GM10248 (cell line): ENCODE measurements at regions not wholly inside any gene's neighbourhood (a gene's known extent, or its start where the extent isn't known, plus 50 kb on each side); places are given as distances from the start of the nearest gene placed in this dataset.

Experiments used
- CTCF ChIA-PET: fragments of 300-600 bp; sonication (Branson Sonifier 250); formaldehyde crosslinking; extraction: SDS; loops from one replicate; lab custom pipeline; 2021; ENCODE audit warnings: antibody characterized with exemption; lab: Yijun Ruan, JAX
- POLR2A ChIA-PET: fragments of 350-650 bp; sonication (Branson Sonifier 250); formaldehyde crosslinking; extraction: SDS; loops from one replicate; lab custom pipeline; 2020; ENCODE audit warnings: antibody characterized with exemption; lab: Yijun Ruan, JAX
- DNase-seq: peaks from one replicate; pipeline ENCODE4 v3.0.0; 2012; ENCODE audit errors: extremely low spot score
- CTCF ChIP-seq: IDR thresholded peaks from 2 replicates; pipeline ENCODE4 v1.5.1; 2012; ENCODE audit warnings: mild to moderate bottlenecking, low read depth; ENCODE audit errors: extremely low read depth, missing control alignments, control extremely low read depth

DNA sequence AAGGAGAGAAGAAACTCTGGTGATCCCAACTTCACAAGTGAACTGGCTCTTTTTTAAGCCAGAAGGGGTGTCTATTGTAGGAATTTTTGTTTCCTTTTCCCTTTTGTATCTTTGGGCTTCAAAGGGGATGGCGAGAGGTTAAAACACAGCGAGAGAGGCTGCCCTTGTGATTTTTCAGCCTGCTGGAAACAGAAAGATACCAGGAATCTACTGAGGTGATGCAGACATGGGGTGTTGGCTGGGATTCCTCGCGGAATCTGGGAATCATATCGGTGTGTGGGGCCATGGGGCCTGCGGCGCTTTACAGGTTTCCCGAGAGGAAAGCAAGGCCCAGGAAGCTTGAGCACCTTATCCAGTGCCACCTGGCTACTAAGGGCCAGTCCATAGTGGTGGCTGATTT, 99.4 kb upstream of the STX18 start:
- DNase-seq, result no peak
- no peak for TF ChIP-seq CTCF
- ChIA-PET CTCF (no interaction called here), POLR2A (no interaction called here)

DNA sequence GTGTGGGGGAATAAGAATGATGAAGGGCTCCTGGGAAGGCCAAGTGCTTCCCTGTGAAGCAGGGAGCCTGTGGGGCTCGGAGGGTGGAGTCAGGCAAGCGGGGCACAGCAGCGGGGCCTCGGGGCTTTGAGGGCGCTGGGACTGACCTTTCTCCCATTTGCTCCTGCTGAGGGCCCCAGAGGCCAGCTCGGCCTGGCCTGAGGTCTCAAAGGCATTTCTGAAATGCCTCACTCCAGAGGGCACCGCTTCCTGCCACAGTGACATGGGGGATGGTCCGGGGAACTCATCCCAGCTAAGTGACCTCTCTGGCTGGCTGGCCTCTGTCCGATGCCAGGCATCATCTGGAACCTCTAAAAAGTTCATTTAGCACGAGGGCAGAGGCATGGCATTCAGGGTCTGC, 98.8 kb upstream of the STX18 start:
- DNase-seq, result no peak
- POLR2A ChIA-PET, result no interaction called here
- no peak for TF ChIP-seq CTCF

DNA sequence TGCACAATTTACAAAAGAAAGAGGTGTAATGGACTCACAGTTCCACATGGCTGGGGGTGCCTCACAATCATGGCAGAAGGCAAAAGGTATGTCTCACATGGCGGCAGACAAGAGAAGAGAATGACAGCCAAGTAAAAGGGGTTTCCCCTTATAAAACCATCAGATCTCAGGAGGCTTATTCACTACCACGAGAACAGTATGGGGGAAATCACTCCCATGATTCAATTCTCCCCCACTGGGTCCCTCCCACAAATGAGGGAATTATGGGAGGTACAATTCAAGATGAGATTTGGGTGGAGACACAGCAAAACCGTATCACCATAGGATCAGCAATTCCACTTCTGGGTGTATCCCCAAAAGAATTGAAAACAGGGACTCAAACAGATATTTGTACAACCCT, 97.5 kb upstream of the STX18 start:
- CTCF ChIA-PET, result no interaction called here

More for the DNA sequence above, 98.8 kb upstream of the STX18 start:
- CTCF ChIA-PET, result no interaction called here

GRCh38 chr4:4637710-4638109, 95.9 kb upstream of the STX18 start:
- ChIA-PET POLR2A (no interaction called here), CTCF (no interaction called here)
- no peak for TF ChIP-seq CTCF
- DNase-seq, result peak; percentile 44

More for the DNA sequence above, 97.5 kb upstream of the STX18 start:
- no peak for DNase-seq
- POLR2A ChIA-PET, result no interaction called here
- TF ChIP-seq CTCF, result no peak

GRCh38 chr4:4633431-4633830, 91.6 kb upstream of the STX18 start:
- ChIA-PET CTCF (interaction anchor here (1.2 kb wide), 1 partner anchor 16 kb away, joined by 4 read pairs; no protein-coding TSS in a partner anchor), POLR2A (no interaction called here)
- TF ChIP-seq CTCF, result no peak
- DNase-seq, result no peak

DNA sequence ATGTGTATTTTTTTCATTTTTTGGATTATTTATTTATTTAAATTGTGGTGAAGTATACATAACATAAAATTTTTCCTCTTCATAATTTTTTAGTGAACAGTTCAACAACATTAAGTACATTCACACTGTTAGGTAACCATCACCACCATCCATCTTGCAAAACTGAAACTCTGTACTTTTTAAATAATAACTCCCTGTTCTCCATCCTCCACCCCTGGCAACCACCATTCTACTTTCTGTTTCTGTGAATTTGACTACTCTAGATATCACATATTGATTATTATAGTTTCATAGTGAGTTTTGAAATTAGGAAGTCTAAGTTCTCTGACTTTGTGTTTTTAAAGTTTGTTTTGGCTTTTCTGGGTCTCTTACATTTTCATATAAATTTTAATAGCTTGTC, 89.3 kb upstream of the STX18 start:
- CTCF ChIA-PET, result no interaction called here
- no peak for TF ChIP-seq CTCF
- POLR2A ChIA-PET, result no interaction called here
- no peak for DNase-seq

GRCh38 chr4:4627906-4628305, 86.1 kb upstream of the STX18 start:
- no peak for TF ChIP-seq CTCF
- ChIA-PET CTCF (interaction anchor here (1.3 kb wide), 1 partner anchor 98 kb away, joined by 4 read pairs; no protein-coding TSS in a partner anchor), POLR2A (no interaction called here)
- no peak for DNase-seq
